BJ (cell line): ENCODE measurements at regions not wholly inside any gene's neighbourhood (a gene's known extent, or its start where the extent isn't known, plus 50 kb on each side); places are given as distances from the start of the nearest gene placed in this dataset.

Experiments
- CTCF ChIA-PET: fragments of 350-600 bp; formaldehyde crosslinking; extraction: SDS; loops from one replicate; lab custom pipeline; 2021; ENCODE audit warnings: antibody characterized with exemption, inconsistent platforms; lab: Yijun Ruan, JAX
- POLR2A ChIA-PET: fragments of 300-600 bp; sonication (Branson Sonifier 250); formaldehyde crosslinking; extraction: SDS; loops from one replicate; lab custom pipeline; 2021; ENCODE audit warnings: antibody characterized with exemption; lab: Charles Lee
- DNase-seq: peaks from one replicate; pipeline ENCODE4 v3.0.0-alpha.2; 2011; ENCODE audit warnings: low read depth
- H3K27me3 ChIP-seq: 2 replicates; pipeline ENCODE4 v1.6.0; 2011; ENCODE audit warnings: low read length; ENCODE audit not compliant: control insufficient read depth, insufficient read depth
- H3K36me3 ChIP-seq: 2 replicates; pipeline ENCODE4 v1.5.1; 2011; ENCODE audit warnings: low read length; ENCODE audit not compliant: control insufficient read depth, insufficient read depth
- H3K4me3 ChIP-seq: 2 replicates; pipeline ENCODE4 v1.5.1; 2011; ENCODE audit warnings: low read depth, mild to moderate bottlenecking, control low read depth, low read length
- TF ChIP-seq, protein P1 (sequence below): IDR thresholded peaks from 2 replicates; pipeline ENCODE4 v1.5.1; 2011; ENCODE audit warnings: low read depth, mild to moderate bottlenecking, control low read depth, inconsistent platforms, low read length, moderate library complexity; ENCODE audit not compliant: insufficient read depth

GRCh38 chr7:63024446-63024845 is 974.2 kb upstream of the ZNF722 start:
- TF ChIP-seq, protein P1, sequence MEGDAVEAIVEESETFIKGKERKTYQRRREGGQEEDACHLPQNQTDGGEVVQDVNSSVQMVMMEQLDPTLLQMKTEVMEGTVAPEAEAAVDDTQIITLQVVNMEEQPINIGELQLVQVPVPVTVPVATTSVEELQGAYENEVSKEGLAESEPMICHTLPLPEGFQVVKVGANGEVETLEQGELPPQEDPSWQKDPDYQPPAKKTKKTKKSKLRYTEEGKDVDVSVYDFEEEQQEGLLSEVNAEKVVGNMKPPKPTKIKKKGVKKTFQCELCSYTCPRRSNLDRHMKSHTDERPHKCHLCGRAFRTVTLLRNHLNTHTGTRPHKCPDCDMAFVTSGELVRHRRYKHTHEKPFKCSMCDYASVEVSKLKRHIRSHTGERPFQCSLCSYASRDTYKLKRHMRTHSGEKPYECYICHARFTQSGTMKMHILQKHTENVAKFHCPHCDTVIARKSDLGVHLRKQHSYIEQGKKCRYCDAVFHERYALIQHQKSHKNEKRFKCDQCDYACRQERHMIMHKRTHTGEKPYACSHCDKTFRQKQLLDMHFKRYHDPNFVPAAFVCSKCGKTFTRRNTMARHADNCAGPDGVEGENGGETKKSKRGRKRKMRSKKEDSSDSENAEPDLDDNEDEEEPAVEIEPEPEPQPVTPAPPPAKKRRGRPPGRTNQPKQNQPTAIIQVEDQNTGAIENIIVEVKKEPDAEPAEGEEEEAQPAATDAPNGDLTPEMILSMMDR = no peak
- POLR2A ChIA-PET = no interaction called here
- no peaks in the 10 kb centered on the region for H3K27me3 ChIP-seq
- no peak for DNase-seq
- no peak overlapping the region for H3K4me3 ChIP-seq
- no peaks in the 10 kb centered on the region for H3K36me3 ChIP-seq
- CTCF ChIA-PET = no interaction called here

GRCh38 chr7:63025815-63026214 is 972.8 kb upstream of the ZNF722 start:
- no peaks in the 10 kb centered on the region for H3K27me3 ChIP-seq
- CTCF ChIA-PET = interaction anchor here (1.1 kb wide), 1 partner anchor 20 kb away, joined by 3 read pairs; no protein-coding TSS in a partner anchor

DNA sequence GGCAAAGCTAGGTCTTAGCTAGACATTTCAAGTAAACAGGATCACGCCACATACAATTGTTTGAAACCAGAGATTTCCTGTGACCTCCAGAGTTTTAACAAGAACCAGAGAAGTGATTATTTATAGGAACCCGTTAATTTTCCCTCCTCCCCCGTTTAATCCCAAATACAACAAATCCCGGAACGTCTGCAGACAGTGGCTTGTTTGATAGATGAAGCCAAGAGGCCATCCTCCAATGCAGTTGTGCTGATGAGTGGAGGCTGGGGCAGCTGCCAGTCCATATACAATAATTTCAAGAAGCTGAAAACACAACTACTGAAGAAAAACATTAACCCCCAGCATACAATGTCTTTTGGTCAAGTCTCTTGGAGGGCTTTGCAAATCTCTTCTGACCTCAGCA is 971.6 kb upstream of the ZNF722 start:
- CTCF ChIA-PET = interaction anchor here (1.1 kb wide), 1 partner anchor 22 kb away, joined by 3 read pairs; no protein-coding TSS in a partner anchor

More at GRCh38 chr7:63025815-63026214, 972.8 kb upstream of the ZNF722 start:
- DNase-seq = no peak
- no peak overlapping the region for H3K4me3 ChIP-seq
- POLR2A ChIA-PET = no interaction called here
- H3K36me3 ChIP-seq = no peaks in the 10 kb centered on the region
- TF ChIP-seq, protein P1 = no peak

GRCh38 chr7:63028376-63029206 is 970.1 kb upstream of the ZNF722 start:
- Histone ChIP-seq H3K27me3 (no peaks in the 10 kb centered on the region), H3K4me3 (no peak overlapping the region), H3K36me3 (no peaks in the 10 kb centered on the region)
- no peak for DNase-seq
- ChIA-PET POLR2A (no interaction called here), CTCF (no interaction called here)
- TF ChIP-seq, protein P1 = no peak

More for the DNA sequence above, 971.6 kb upstream of the ZNF722 start:
- no peaks in the 10 kb centered on the region for H3K36me3 ChIP-seq
- DNase-seq = no peak
- TF ChIP-seq, protein P1 = no peak
- H3K4me3 ChIP-seq = no peak overlapping the region
- H3K27me3 ChIP-seq = no peaks in the 10 kb centered on the region
- POLR2A ChIA-PET = no interaction called here

DNA sequence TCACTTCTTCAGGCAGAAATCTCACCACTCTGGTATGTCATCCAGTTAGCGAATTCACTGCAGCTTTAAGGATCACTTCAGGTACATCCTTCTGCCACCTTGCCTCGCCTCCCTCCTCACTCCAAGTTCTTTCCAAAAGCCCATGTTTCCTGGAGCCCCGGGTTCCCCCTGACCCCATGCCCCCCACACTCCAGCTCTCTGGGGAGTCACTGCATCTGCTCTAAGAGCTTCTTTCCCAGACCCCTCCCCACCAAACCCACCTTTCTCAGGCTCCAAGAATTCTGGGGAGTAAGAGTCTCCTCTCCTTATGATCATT is 969.5 kb upstream of the ZNF722 start:
- Histone ChIP-seq H3K27me3 (no peaks in the 10 kb centered on the region), H3K36me3 (no peaks in the 10 kb centered on the region), H3K4me3 (no peak overlapping the region)
- TF ChIP-seq, protein P1 = no peak
- no peak for DNase-seq
- ChIA-PET CTCF (no interaction called here), POLR2A (no interaction called here)
